GM23248 (cell line): ENCODE measurements at regions not wholly inside any gene's neighbourhood (a gene's known extent, or its start where the extent isn't known, plus 50 kb on each side); places are given as distances from the start of the nearest gene placed in this dataset.

Source experiments
- DNase-seq: peaks from one replicate; pipeline ENCODE4 v3.0.0-alpha.2; 2015
- H2AFZ ChIP-seq: fragments of 200-600 bp; sonication (generic); 2 replicates; pipeline ENCODE4 v1.6.1; 2016; ENCODE audit warnings: antibody characterized with exemption
- H3F3A ChIP-seq: fragments of 200-600 bp; sonication (generic); 2 replicates; pipeline ENCODE4 v1.6.1; 2016; ENCODE audit warnings: mild to moderate bottlenecking, antibody characterized with exemption, mixed run types; ENCODE audit not compliant: insufficient read depth
- H3K27ac ChIP-seq: fragments of 200-600 bp; sonication (generic); 2 replicates; pipeline ENCODE4 v1.5.1; 2016; ENCODE audit warnings: mild to moderate bottlenecking
- H3K27me3 ChIP-seq: fragments of 200-600 bp; sonication (generic); replicated peaks from 2 replicates; pipeline ENCODE4 v1.6.1; 2016; ENCODE audit warnings: mild to moderate bottlenecking; ENCODE audit not compliant: insufficient read depth
- H3K36me3 ChIP-seq: fragments of 200-600 bp; sonication (generic); 2 replicates; pipeline ENCODE4 v1.6.1; 2016; ENCODE audit warnings: low read depth, mild to moderate bottlenecking
- H3K4me1 ChIP-seq: fragments of 200-600 bp; sonication (generic); 2 replicates; pipeline ENCODE4 v1.6.1; 2016; ENCODE audit warnings: mild to moderate bottlenecking; ENCODE audit not compliant: insufficient read depth
- H3K4me2 ChIP-seq: fragments of 200-600 bp; sonication (generic); one replicate; pipeline ENCODE4 v1.6.1; 2016; ENCODE audit warnings: mild to moderate bottlenecking; ENCODE audit not compliant: unreplicated experiment
- H3K4me3 ChIP-seq: fragments of 200-600 bp; sonication (generic); 2 replicates; pipeline ENCODE4 v1.5.1; 2016; ENCODE audit warnings: mild to moderate bottlenecking
- H3K79me2 ChIP-seq: fragments of 200-600 bp; sonication (generic); 2 replicates; pipeline ENCODE4 v1.6.1; 2016; ENCODE audit warnings: mild to moderate bottlenecking; ENCODE audit not compliant: insufficient read depth
- H3K9ac ChIP-seq: fragments of 200-600 bp; sonication (generic); 2 replicates; pipeline ENCODE4 v1.6.1; 2016; ENCODE audit warnings: mild to moderate bottlenecking
- H3K9me2 ChIP-seq: fragments of 200-600 bp; sonication (generic); 2 replicates; pipeline ENCODE4 v1.6.1; 2016; ENCODE audit warnings: mixed run types, mild to moderate bottlenecking, moderate library complexity; ENCODE audit not compliant: insufficient read depth
- H3K9me3 ChIP-seq: fragments of 200-600 bp; sonication (generic); one replicate; pipeline ENCODE4 v1.6.1; 2017; ENCODE audit warnings: low read depth
- H4K20me1 ChIP-seq: fragments of 200-600 bp; sonication (generic); 2 replicates; pipeline ENCODE4 v1.6.0; 2016; ENCODE audit not compliant: insufficient read depth
- EZH2 ChIP-seq: fragments of 200-600 bp; sonication (generic); IDR thresholded peaks from 2 replicates; pipeline ENCODE4 v1.6.1; 2018; ENCODE audit warnings: antibody characterized with exemption, mild to moderate bottlenecking; ENCODE audit not compliant: insufficient read depth, poor library complexity, severe bottlenecking
- EZH2phosphoT487 ChIP-seq: fragments of 200-600 bp; sonication (generic); IDR thresholded peaks from 2 replicates; pipeline ENCODE4 v1.6.1; 2018; ENCODE audit warnings: antibody characterized with exemption, moderate library complexity, mild to moderate bottlenecking, low read depth; ENCODE audit not compliant: insufficient read depth
- WGBS, 2 experiments: methylation state at CpG; one replicate each; pipeline ENCODE4 v1.1.6; 2015 to 2017; ENCODE audit warnings: low lambda C conversion rate in 2 of 2, low coverage in 1 of 2; ENCODE audit errors: missing lambda C conversion rate in 2 of 2; 5-methylcytosine and 5-hydroxymethylcytosine counted together
- in situ Hi-C: fragments of 300-500 bp; cut with MboI; formaldehyde crosslinking; loops from 2 replicates; pipeline ENCODE4 v1.15.0; 2020

GRCh38 chr10:120981601-120982391 is 130.6 kb downstream of the WDR11 start:
- Histone ChIP-seq H3K4me2 (no peak overlapping the region), H3K9me3 (no peaks in the 10 kb centered on the region), H3K9me2 (no peaks in the 10 kb centered on the region), H4K20me1 (no peaks in the 10 kb centered on the region), H3K27me3 (peaks cover 8% of the 10 kb centered on the region; the same call in 1 of the 2 replicates), H3F3A (no peaks in the 10 kb centered on the region), H3K4me1 (no peaks in the 10 kb centered on the region), H2AFZ (no peak overlapping the region), H3K36me3 (no peaks in the 10 kb centered on the region), H3K4me3 (no peak overlapping the region), H3K79me2 (no peaks in the 10 kb centered on the region), H3K9ac (no peak overlapping the region), H3K27ac (no peak overlapping the region)
- in situ Hi-C loops, result no loop called here
- no peak for DNase-seq
- 49 to 63% methylated on average over 8 of the region's 8 CpGs for WGBS, 2 experiments
- TF ChIP-seq EZH2phosphoT487 (no peak), EZH2 (no peak)

GRCh38 chr10:120982507-120982906 is 131.3 kb downstream of the WDR11 start:
- WGBS, 2 experiments, result 28 to 39% methylated on average over 3 of the region's 3 CpGs
- no peak overlapping the region for H3K4me3 ChIP-seq
- no peak overlapping the region for H3K9ac ChIP-seq
- H3K4me1 ChIP-seq, result no peaks in the 10 kb centered on the region
- no peaks in the 10 kb centered on the region for H3K36me3 ChIP-seq
- H3K79me2 ChIP-seq, result no peaks in the 10 kb centered on the region
- no peak overlapping the region for H3K4me2 ChIP-seq
- TF ChIP-seq EZH2phosphoT487, result no peak
- no peak for TF ChIP-seq EZH2
- H3K27me3 ChIP-seq, result peaks cover 8% of the 10 kb centered on the region; the same call in 1 of the 2 replicates
- in situ Hi-C loops, result no loop called here
- no peaks in the 10 kb centered on the region for H3K9me2 ChIP-seq
- no peaks in the 10 kb centered on the region for H3F3A ChIP-seq
- H4K20me1 ChIP-seq, result no peaks in the 10 kb centered on the region
- no peak overlapping the region for H2AFZ ChIP-seq
- H3K9me3 ChIP-seq, result no peaks in the 10 kb centered on the region
- no peak overlapping the region for H3K27ac ChIP-seq
- no peak for DNase-seq

GRCh38 chr10:120983721-120984120 is 132.6 kb downstream of the WDR11 start:
- no peaks in the 10 kb centered on the region for H3K4me1 ChIP-seq
- no peak overlapping the region for H2AFZ ChIP-seq
- no peaks in the 10 kb centered on the region for H3F3A ChIP-seq
- in situ Hi-C loops, result no loop called here
- H3K9me3 ChIP-seq, result no peaks in the 10 kb centered on the region
- H3K79me2 ChIP-seq, result no peaks in the 10 kb centered on the region
- H3K9me2 ChIP-seq, result no peaks in the 10 kb centered on the region
- DNase-seq, result no peak
- no peaks in the 10 kb centered on the region for H3K36me3 ChIP-seq
- H3K4me3 ChIP-seq, result no peak overlapping the region
- no peaks in the 10 kb centered on the region for H4K20me1 ChIP-seq
- TF ChIP-seq EZH2 (no peak), EZH2phosphoT487 (no peak)
- WGBS, 2 experiments, result 17 to 35% methylated on average over 2 of the region's 2 CpGs
- no peak overlapping the region for H3K27ac ChIP-seq
- H3K27me3 ChIP-seq, result peaks cover 7% of the 10 kb centered on the region; the same call in 1 of the 2 replicates
- no peak overlapping the region for H3K4me2 ChIP-seq
- H3K9ac ChIP-seq, result no peak overlapping the region

GRCh38 chr10:120984221-120984620 is 133.1 kb downstream of the WDR11 start:
- no peak overlapping the region for H3K9ac ChIP-seq
- H4K20me1 ChIP-seq, result no peaks in the 10 kb centered on the region
- 0 out of 2 replicates have a peak, but pooled peaks cover 2% of the 10 kb centered on the region for H3K27me3 ChIP-seq
- H3K36me3 ChIP-seq, result no peaks in the 10 kb centered on the region
- 24 to 38% methylated on average over 4 of the region's 4 CpGs for WGBS, 2 experiments
- no peak for DNase-seq
- no peaks in the 10 kb centered on the region for H3F3A ChIP-seq
- no peaks in the 10 kb centered on the region for H3K9me3 ChIP-seq
- no peak overlapping the region for H3K4me2 ChIP-seq
- no peak overlapping the region for H3K4me3 ChIP-seq
- in situ Hi-C loops, result no loop called here
- no peak overlapping the region for H2AFZ ChIP-seq
- TF ChIP-seq EZH2 (no peak), EZH2phosphoT487 (no peak)
- H3K9me2 ChIP-seq, result no peaks in the 10 kb centered on the region
- H3K4me1 ChIP-seq, result no peaks in the 10 kb centered on the region
- no peaks in the 10 kb centered on the region for H3K79me2 ChIP-seq
- no peak overlapping the region for H3K27ac ChIP-seq
